PC-9 (cell line): ENCODE measurements at regions not wholly inside any gene's neighbourhood (a gene's known extent, or its start where the extent isn't known, plus 50 kb on each side); places are given as distances from the start of the nearest gene placed in this dataset.
"Not testable (repeated sequence)": the region's sequence is repeated elsewhere in the genome, so short reads cannot be mapped to it uniquely, and the experiment has no call there.

Source experiments
- EZH2 ChIP-seq: fragments of 200-600 bp; sonication (generic); IDR thresholded peaks from 2 replicates; pipeline ENCODE4 v1.8.0; 2017; ENCODE audit warnings: antibody characterized with exemption, low read depth
- TF ChIP-seq, protein P1 (sequence below): fragments of 200-600 bp; sonication (generic); conservative IDR thresholded peaks from 2 replicates; pipeline ENCODE4 v1.6.1; 2017; ENCODE audit warnings: mixed run types, antibody characterized with exemption, mild to moderate bottlenecking, moderate library complexity

DNA sequence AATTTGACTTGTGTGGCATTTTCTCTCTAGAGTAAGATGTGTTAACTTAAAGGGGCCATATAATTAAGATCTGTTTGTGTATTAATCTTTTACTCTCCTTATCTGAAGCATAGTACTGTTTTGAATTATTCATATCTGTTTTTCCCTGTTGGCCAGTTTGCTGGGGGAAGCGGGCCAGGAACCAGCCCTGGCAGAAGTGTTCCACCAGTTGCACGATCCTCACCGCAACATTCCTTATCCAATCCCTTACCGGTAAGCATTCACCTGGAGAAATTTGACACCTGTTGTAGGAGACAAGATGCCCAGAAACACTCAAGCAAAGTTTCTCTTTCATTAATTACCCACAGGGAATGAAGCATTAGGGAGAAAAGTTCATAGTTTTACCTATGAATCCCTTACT lies 92.2 kb upstream of the GARIN1A start:
- TF ChIP-seq, protein P1, sequence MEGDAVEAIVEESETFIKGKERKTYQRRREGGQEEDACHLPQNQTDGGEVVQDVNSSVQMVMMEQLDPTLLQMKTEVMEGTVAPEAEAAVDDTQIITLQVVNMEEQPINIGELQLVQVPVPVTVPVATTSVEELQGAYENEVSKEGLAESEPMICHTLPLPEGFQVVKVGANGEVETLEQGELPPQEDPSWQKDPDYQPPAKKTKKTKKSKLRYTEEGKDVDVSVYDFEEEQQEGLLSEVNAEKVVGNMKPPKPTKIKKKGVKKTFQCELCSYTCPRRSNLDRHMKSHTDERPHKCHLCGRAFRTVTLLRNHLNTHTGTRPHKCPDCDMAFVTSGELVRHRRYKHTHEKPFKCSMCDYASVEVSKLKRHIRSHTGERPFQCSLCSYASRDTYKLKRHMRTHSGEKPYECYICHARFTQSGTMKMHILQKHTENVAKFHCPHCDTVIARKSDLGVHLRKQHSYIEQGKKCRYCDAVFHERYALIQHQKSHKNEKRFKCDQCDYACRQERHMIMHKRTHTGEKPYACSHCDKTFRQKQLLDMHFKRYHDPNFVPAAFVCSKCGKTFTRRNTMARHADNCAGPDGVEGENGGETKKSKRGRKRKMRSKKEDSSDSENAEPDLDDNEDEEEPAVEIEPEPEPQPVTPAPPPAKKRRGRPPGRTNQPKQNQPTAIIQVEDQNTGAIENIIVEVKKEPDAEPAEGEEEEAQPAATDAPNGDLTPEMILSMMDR = not testable (repeated sequence)
- not testable (repeated sequence) for TF ChIP-seq EZH2
